Transverse colon (tissue), 4 donors: ENCODE measurements at regions not wholly inside any gene's neighbourhood (a gene's known extent, or its start where the extent isn't known, plus 50 kb on each side); places are given as distances from the start of the nearest gene placed in this dataset.
"Not testable (repeated sequence)": the region's sequence is repeated elsewhere in the genome, so short reads cannot be mapped to it uniquely, and the experiment has no call there.

Experiments
- DNase-seq: peaks from one replicate; pipeline ENCODE4 v3.0.0-alpha.2; 2019
- H3K27ac ChIP-seq, 4 donors: fragments of 200-600 bp; sonication (generic); 2 replicates each; pipeline ENCODE4 v1.5.1; 2016 to 2018; ENCODE audit warnings: inconsistent platforms in 4 of 4
- H3K27me3 ChIP-seq: fragments of 200-600 bp; sonication (generic); 2 replicates; pipeline ENCODE4 v1.5.1; 2017; ENCODE audit warnings: inconsistent platforms
- H3K36me3 ChIP-seq, 4 donors: fragments of 200-600 bp; sonication (generic); 2 replicates each; pipeline ENCODE4 v1.5.1; 2017 to 2019; ENCODE audit warnings: inconsistent platforms in 4 of 4
- H3K4me1 ChIP-seq, 4 donors: fragments of 200-600 bp; sonication (generic); 2 replicates each; pipeline ENCODE4 v1.5.1; 2017 to 2020; ENCODE audit warnings: inconsistent platforms in 4 of 4
- H3K4me3 ChIP-seq, 4 donors: fragments of 200-600 bp; sonication (generic); 1 replicate in 1 of 4; 2 replicates in 3 of 4; pipeline versions ENCODE4 v1.5.1 to v1.6.1; 2017 to 2019; ENCODE audit warnings: inconsistent platforms in 4 of 4
- H3K9me3 ChIP-seq, 2 donors: fragments of 200-600 bp; sonication (generic); 2 replicates each; pipeline ENCODE4 v1.5.1; 2017 to 2019; ENCODE audit warnings: inconsistent platforms in 2 of 2
- EP300 ChIP-seq: sonication (generic); formaldehyde crosslinking; IDR thresholded peaks from one replicate; pipeline ENCODE4 v1.6.1; 2017; ENCODE audit warnings: antibody characterized with exemption, low read depth
- POLR2A ChIP-seq: fragments of 450-650 bp; IDR thresholded peaks from one replicate; pipeline ENCODE4 v1.6.1; 2016; ENCODE audit warnings: antibody characterized with exemption, mild to moderate bottlenecking, moderate library complexity
- POLR2AphosphoS5 ChIP-seq, 3 donors: sonication (generic); formaldehyde crosslinking; IDR thresholded peaks; one replicate each; pipeline ENCODE4 v1.6.1; 2016; ENCODE audit warnings: antibody characterized with exemption in 3 of 3
- WGBS, 2 donors: methylation state at CpG; one replicate each; pipeline ENCODE4 v1.1.5; 2018; ENCODE audit warnings: low coverage in 1 of 2; 5-methylcytosine and 5-hydroxymethylcytosine counted together
- in situ Hi-C, 4 donors: fragments of 200-750 bp; cut with MboI; loops; one replicate each; pipeline versions ENCODE4 v1.15.0 to v1.15.1; 2017; ENCODE audit warnings: low sequenced_read_pairs in 3 of 4, low pct_ligation_motif_present in 1 of 4, low pct_unique_long_range_greater_than_20kb in 1 of 4
- intact Hi-C: fragments of 100-400 bp; cut with DNase I; formaldehyde crosslinking; loops from one replicate; pipeline ENCODE4 v1.15.1; 2023; ENCODE audit warnings: low total_unique reads
- TF ChIP-seq, protein P1 (sequence below), 5 experiments: fragments of 200-600 bp in 3 of 5; fragments of 450-650 bp in 2 of 5; sonication (generic) in 3 of 5; IDR thresholded peaks; 1 replicate in 2 of 5; 2 replicates in 3 of 5; pipeline ENCODE4 v1.5.1; 2016 to 2017; ENCODE audit warnings: antibody characterized with exemption in 5 of 5, inconsistent platforms in 3 of 5, mild to moderate bottlenecking in 2 of 5, moderate library complexity in 1 of 5

DNA sequence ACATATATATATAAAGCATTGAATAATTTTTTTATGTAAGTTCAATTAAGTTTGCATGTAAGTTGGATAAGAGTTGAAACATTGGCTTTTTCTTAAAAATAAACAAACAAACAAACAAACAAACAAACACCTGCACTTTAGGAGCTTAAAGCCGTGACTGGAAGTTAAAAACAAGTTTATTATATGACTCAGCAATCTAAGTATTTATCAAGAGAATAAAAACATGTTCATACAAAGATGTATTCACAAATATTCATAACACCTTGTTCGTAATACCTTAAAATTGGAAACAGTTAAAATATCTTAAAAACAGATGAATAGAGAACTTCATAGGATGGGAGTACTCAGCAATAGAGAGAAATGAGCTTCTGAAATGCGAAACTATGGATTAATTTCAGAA is 61.5 kb upstream of the ANXA1 start:
- TF ChIP-seq EP300 (no peak), POLR2A (no peak), POLR2AphosphoS5 (IDR thresholded peaks at IDR 0.05) (no peak)
- TF ChIP-seq, protein P1, sequence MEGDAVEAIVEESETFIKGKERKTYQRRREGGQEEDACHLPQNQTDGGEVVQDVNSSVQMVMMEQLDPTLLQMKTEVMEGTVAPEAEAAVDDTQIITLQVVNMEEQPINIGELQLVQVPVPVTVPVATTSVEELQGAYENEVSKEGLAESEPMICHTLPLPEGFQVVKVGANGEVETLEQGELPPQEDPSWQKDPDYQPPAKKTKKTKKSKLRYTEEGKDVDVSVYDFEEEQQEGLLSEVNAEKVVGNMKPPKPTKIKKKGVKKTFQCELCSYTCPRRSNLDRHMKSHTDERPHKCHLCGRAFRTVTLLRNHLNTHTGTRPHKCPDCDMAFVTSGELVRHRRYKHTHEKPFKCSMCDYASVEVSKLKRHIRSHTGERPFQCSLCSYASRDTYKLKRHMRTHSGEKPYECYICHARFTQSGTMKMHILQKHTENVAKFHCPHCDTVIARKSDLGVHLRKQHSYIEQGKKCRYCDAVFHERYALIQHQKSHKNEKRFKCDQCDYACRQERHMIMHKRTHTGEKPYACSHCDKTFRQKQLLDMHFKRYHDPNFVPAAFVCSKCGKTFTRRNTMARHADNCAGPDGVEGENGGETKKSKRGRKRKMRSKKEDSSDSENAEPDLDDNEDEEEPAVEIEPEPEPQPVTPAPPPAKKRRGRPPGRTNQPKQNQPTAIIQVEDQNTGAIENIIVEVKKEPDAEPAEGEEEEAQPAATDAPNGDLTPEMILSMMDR (IDR thresholded peaks at IDR 0.05), result no peak
- Histone ChIP-seq H3K27ac (no peak overlapping the region), H3K36me3 (no peaks in the 10 kb centered on the region), H3K4me1 (peaks cover 0 to 5% (median 0%) of the 10 kb centered on the region in 4 donors), H3K27me3 (no peaks in the 10 kb centered on the region), H3K9me3 (no peaks in the 10 kb centered on the region), H3K4me3 (no peak overlapping the region)
- in situ Hi-C loops, result loop anchor here in 1 of 4 donors (25.0 kb wide), 1 partner anchor 228 kb away; no protein-coding TSS in a partner anchor
- 70 to 82% methylated on average over 3 of the region's 3 CpGs for WGBS, 2 donors
- no peak for DNase-seq
- intact Hi-C loops, result no loop called here

DNA sequence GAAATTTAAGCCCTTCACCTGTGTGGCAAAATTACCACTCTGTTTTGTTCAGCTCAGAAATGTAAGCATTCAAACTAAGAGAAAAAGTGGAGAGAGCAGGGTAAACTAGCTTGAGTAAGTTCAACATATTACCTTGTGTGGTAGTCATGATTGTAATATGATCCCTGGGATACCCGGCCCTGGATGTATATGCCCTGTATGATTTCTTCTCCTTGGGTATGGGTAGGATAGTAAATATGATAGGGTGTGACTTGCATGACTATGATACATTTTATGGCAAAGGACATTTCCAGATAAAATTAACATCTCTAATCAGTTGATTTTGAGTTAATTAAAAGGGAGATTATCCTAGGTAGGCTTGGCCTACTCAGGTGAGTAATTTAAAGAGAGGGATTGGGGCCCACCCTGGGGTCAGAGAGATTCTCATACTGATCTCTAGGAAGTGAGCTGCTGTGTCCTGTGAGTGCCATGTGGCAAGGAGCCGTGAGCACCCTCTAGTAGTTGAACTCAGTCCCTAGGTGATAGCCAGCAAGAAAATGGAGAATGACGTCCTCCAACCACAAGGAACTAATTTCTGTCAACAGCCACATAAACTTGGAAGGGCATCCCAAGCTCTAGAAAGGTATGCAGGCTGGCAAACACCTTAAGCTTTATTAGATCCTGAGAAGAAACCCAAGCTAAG is 62.2 kb upstream of the ANXA1 start:
- no peak overlapping the region for H3K27ac ChIP-seq
- peaks cover 0 to 5% (median 0%) of the 10 kb centered on the region in 4 donors for H3K4me1 ChIP-seq
- H3K36me3 ChIP-seq, result no peaks in the 10 kb centered on the region
- TF ChIP-seq, protein P1 (IDR thresholded peaks at IDR 0.05), result no peak
- TF ChIP-seq POLR2AphosphoS5 (IDR thresholded peaks at IDR 0.05), result no peak
- no peak for TF ChIP-seq EP300
- TF ChIP-seq POLR2A, result no peak
- H3K27me3 ChIP-seq, result no peaks in the 10 kb centered on the region
- 69 to 73% methylated on average over 2 to 3 of the region's 3 CpGs for WGBS, 2 donors
- no peaks in the 10 kb centered on the region for H3K9me3 ChIP-seq
- in situ Hi-C loops (loop anchor here (10.0 to 25.0 kb wide), 3 partner anchors 225 to 235 kb away; no protein-coding TSS in a partner anchor), intact Hi-C loops (loop anchor here (10.0 kb wide), 1 partner anchor 65 kb away; no protein-coding TSS in a partner anchor)
- no peak for DNase-seq
- no peak overlapping the region for H3K4me3 ChIP-seq

- H3K9me3 ChIP-seq, H3K27me3 ChIP-seq, H3K4me1 ChIP-seq, H3K36me3 ChIP-seq, H3K27ac ChIP-seq, H3K4me3 ChIP-seq, DNase-seq: not testable (repeated sequence)
- intact Hi-C loops, result loop anchor here (10.0 kb wide), 1 partner anchor 63 kb away; no protein-coding TSS in a partner anchor
- WGBS, 2 donors, result 67 to 85% methylated on average over 3 of the region's 4 CpGs
- in situ Hi-C loops, result loop anchor here (10.0 to 25.0 kb wide), 3 partner anchors 223 to 233 kb away; no protein-coding TSS in a partner anchor
These were observed 63.8 kb upstream of the ANXA1 start for GRCh38 chr9:73087876-73088275.

GRCh38 chr9:73083519-73083918 is 68.1 kb upstream of the ANXA1 start:
- Histone ChIP-seq H3K27ac (no peak overlapping the region), H3K27me3 (no peaks in the 10 kb centered on the region), H3K4me1 (peaks cover 13 to 38% (median 22%) of the 10 kb centered on the region in 4 donors), H3K36me3 (no peaks in the 10 kb centered on the region), H3K9me3 (no peaks in the 10 kb centered on the region), H3K4me3 (no peak overlapping the region)
- TF ChIP-seq, protein P1 (IDR thresholded peaks at IDR 0.05), result no peak
- TF ChIP-seq POLR2A, result no peak
- no peak for TF ChIP-seq POLR2AphosphoS5 (IDR thresholded peaks at IDR 0.05)
- no peak for TF ChIP-seq EP300
- no peak for DNase-seq
- intact Hi-C loops (loop anchor here (5.0 to 10.0 kb wide), 2 partner anchors 59 to 226 kb away; no protein-coding TSS in a partner anchor), in situ Hi-C loops (loop anchor here (10.0 to 25.0 kb wide), 3 partner anchors 219 to 229 kb away; no protein-coding TSS in a partner anchor)
